ENCODE measurements at regions not wholly inside any gene's neighbourhood (a gene's known extent, or its start where the extent isn't known, plus 50 kb on each side); places are given as distances from the start of the nearest gene placed in this dataset.
"Not testable (repeated sequence)": the region's sequence is repeated elsewhere in the genome, so short reads cannot be mapped to it uniquely, and the experiment has no call there.

DNA sequence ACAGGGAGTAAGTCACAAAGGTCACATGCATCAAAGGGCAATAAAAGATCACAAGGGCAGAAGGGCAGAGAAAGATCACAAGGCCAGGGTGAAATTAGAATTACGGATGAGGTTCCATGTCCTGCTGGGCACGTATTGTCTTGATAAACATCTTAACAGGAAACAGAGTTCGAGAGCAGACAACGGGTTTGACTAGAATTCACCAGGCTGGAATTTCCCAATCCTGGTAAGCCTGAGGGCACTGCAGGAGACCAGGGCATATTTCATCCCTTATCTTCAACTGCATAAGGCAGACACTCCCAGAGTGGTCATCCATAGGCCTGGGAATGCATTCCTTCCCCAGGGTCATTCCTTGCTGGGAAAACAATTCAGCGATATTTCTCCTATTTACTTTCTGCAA, 1652.9 kb upstream of the PCDH10 start:
- H3K4me3 ChIP-seq (ENCODE audit: insufficient read depth, low read depth, low read length); H3K9me1 ChIP-seq (ENCODE audit: insufficient read depth, low read length); H3K18ac ChIP-seq (ENCODE audit: low read depth, low read length); ATAC-seq (ENCODE audit: low read depth); CTCF ChIA-PET; BruUV-seq (replicated peaks); H3K9ac ChIP-seq (ENCODE audit: low read depth, low read length); DNase-seq; H4K8ac ChIP-seq (ENCODE audit: low read depth in 2 of 2, low read length in 2 of 2); dilution Hi-C loops (cut with HindIII; ENCODE audit: low sequenced_read_pairs, unreplicated experiment); H2BK5ac ChIP-seq (ENCODE audit: low read depth, low read length, poor library complexity, severe bottlenecking); H2AK9ac ChIP-seq (replicated peaks; ENCODE audit: low read depth, low read length, poor library complexity); H2BK15ac ChIP-seq (ENCODE audit: low read depth, low read length); H4K5ac ChIP-seq (ENCODE audit: low read depth, low read length); H2AK5ac ChIP-seq (ENCODE audit: low read depth, low read length); H3K56ac ChIP-seq (ENCODE audit: extremely low read depth, insufficient read depth, low read length); H3K36me3 ChIP-seq (ENCODE audit: control insufficient read depth, insufficient read depth, low read length); POLR2A ChIA-PET (ENCODE audit: unreplicated experiment); H3K4me2 ChIP-seq (ENCODE audit: low read depth, low read length); H3K4me1 ChIP-seq (ENCODE audit: control insufficient read depth, insufficient read depth, low read length); in situ Hi-C loops (cut with MboI; ENCODE audit: low sequenced_read_pairs); H2AFZ ChIP-seq (replicated peaks; ENCODE audit: low read length, poor library complexity); H4K91ac ChIP-seq (ENCODE audit: insufficient read depth, low read depth, low read length); H2BK120ac ChIP-seq (ENCODE audit: low read depth, low read length); H3K14ac ChIP-seq (replicated peaks; ENCODE audit: low read depth, low read length); H3K27me3 ChIP-seq (ENCODE audit: control insufficient read depth, insufficient read depth, low read length); H3K9me3 ChIP-seq (ENCODE audit: control insufficient read depth, insufficient read depth, low read length); H3K4ac ChIP-seq (ENCODE audit: low read depth, low read length); intact Hi-C loops (cut with micrococcal nuclease); H3K27ac ChIP-seq (ENCODE audit: insufficient read depth, low read length); H2BK20ac ChIP-seq (ENCODE audit: low read depth, low read length); H3K23ac ChIP-seq (ENCODE audit: low read depth, low read length); H3K79me1 ChIP-seq (ENCODE audit: low read depth in 1 of 2, low read length in 2 of 2); H4K20me1 ChIP-seq (ENCODE audit: insufficient read depth, low read length): not testable (repeated sequence)
- WGBS, 2 experiments (ENCODE audit: extremely low coverage in 2 of 2, insufficient read length in 1 of 2) = 40% methylated on average over 1 of the region's 5 CpGs; no CpG with 5 or more reads in 1 of the 2 experiments

All from IMR-90 (cell line).